ENCODE measurements at regions not wholly inside any gene's neighbourhood (a gene's known extent, or its start where the extent isn't known, plus 50 kb on each side); places are given as distances from the start of the nearest gene placed in this dataset.
"Not testable (repeated sequence)": the region's sequence is repeated elsewhere in the genome, so short reads cannot be mapped to it uniquely, and the experiment has no call there.

- no peaks in the 10 kb centered on the region for H3K9me3 ChIP-seq
- DNase-seq (ENCODE audit: extremely low spot score), result no peak
- H3K4me3 ChIP-seq, result no peak overlapping the region
- H3K4me1 ChIP-seq, result no peaks in the 10 kb centered on the region
- intact Hi-C loops (cut with DNase I), result no loop called here
- no peaks in the 10 kb centered on the region for H3K36me3 ChIP-seq
- TF ChIP-seq EP300 (IDR thresholded peaks at IDR 0.05) (no peak), POLR2A (IDR thresholded peaks at IDR 0.05; ENCODE audit: low read depth) (no peak), POLR2AphosphoS5 (IDR thresholded peaks at IDR 0.05) (no peak)
- TF ChIP-seq, protein P1, sequence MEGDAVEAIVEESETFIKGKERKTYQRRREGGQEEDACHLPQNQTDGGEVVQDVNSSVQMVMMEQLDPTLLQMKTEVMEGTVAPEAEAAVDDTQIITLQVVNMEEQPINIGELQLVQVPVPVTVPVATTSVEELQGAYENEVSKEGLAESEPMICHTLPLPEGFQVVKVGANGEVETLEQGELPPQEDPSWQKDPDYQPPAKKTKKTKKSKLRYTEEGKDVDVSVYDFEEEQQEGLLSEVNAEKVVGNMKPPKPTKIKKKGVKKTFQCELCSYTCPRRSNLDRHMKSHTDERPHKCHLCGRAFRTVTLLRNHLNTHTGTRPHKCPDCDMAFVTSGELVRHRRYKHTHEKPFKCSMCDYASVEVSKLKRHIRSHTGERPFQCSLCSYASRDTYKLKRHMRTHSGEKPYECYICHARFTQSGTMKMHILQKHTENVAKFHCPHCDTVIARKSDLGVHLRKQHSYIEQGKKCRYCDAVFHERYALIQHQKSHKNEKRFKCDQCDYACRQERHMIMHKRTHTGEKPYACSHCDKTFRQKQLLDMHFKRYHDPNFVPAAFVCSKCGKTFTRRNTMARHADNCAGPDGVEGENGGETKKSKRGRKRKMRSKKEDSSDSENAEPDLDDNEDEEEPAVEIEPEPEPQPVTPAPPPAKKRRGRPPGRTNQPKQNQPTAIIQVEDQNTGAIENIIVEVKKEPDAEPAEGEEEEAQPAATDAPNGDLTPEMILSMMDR (IDR thresholded peaks at IDR 0.05), result no peak
- 61% methylated on average over 1 of the region's 1 CpG for WGBS
- no peak overlapping the region for H3K27ac ChIP-seq (replicated peaks in 1 of 4)
- peaks cover 0 to 9% (median 0%) of the 10 kb centered on the region in 4 donors for H3K27me3 ChIP-seq
Measured at GRCh38 chr17:51425773-51426172, 165.4 kb downstream of the UTP18 start.

DNA sequence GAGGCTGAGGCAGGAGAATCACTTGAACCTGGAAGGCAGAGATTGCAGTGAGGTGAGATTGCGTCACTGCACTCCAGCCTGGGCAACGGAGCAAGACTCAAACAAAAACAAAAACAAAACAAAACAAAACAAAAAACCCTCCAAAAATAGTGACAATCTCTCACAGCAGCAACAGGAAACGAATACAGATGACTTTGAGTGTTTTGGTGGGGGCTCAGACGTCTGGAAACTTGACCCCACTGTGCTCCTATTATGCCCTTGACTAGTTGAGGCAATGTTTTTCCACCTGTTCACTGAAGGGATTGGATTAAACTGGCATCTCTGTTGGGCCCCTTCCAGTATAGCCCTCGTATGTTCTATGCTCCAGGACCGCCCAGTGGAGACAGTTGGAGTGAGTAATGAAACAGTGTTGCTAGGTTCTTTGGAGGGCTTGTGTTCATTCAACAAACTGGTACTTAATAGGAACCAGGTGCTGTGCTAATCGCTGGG, 167.0 kb downstream of the UTP18 start:
- DNase-seq (ENCODE audit: extremely low spot score), result peak; percentile 34
- no peaks in the 10 kb centered on the region for H3K36me3 ChIP-seq
- no peak overlapping the region for H3K4me3 ChIP-seq
- no peaks in the 10 kb centered on the region for H3K4me1 ChIP-seq
- H3K27ac ChIP-seq (replicated peaks in 1 of 4), result no peak overlapping the region
- 51% methylated on average over 7 of the region's 7 CpGs for WGBS
- H3K9me3 ChIP-seq, result no peaks in the 10 kb centered on the region
- H3K27me3 ChIP-seq, result peaks cover 0 to 4% (median 0%) of the 10 kb centered on the region in 4 donors
- no peak for TF ChIP-seq POLR2A (IDR thresholded peaks at IDR 0.05; ENCODE audit: low read depth)
- intact Hi-C loops (cut with DNase I), result no loop called here

GRCh38 chr17:51427856-51428255, 167.5 kb downstream of the UTP18 start:
- H3K4me3 ChIP-seq, result no peak overlapping the region
- intact Hi-C loops (cut with DNase I), result no loop called here
- no peaks in the 10 kb centered on the region for H3K36me3 ChIP-seq
- no peaks in the 10 kb centered on the region for H3K9me3 ChIP-seq
- no peaks in the 10 kb centered on the region for H3K4me1 ChIP-seq
- no peak for TF ChIP-seq POLR2AphosphoS5 (IDR thresholded peaks at IDR 0.05)
- TF ChIP-seq, protein P1 (IDR thresholded peaks at IDR 0.05), result no peak
- no peak for TF ChIP-seq EP300 (IDR thresholded peaks at IDR 0.05)
- TF ChIP-seq POLR2A (IDR thresholded peaks at IDR 0.05; ENCODE audit: low read depth), result no peak
- H3K27ac ChIP-seq (replicated peaks in 1 of 4), result no peak overlapping the region
- 36% methylated on average over 4 of the region's 4 CpGs for WGBS
- H3K27me3 ChIP-seq, result no peaks in the 10 kb centered on the region
- peak; percentile 50 for DNase-seq (ENCODE audit: extremely low spot score)

- TF ChIP-seq EP300 (IDR thresholded peaks at IDR 0.05) (no peak), POLR2AphosphoS5 (IDR thresholded peaks at IDR 0.05) (no peak), POLR2A (IDR thresholded peaks at IDR 0.05; ENCODE audit: low read depth) (no peak)
- TF ChIP-seq, protein P1 (IDR thresholded peaks at IDR 0.05), result no peak
- WGBS, result 87% methylated on average over 8 of the region's 8 CpGs
- no peaks in the 10 kb centered on the region for H3K9me3 ChIP-seq
- H3K4me3 ChIP-seq, result no peak overlapping the region
- H3K27me3 ChIP-seq, result no peaks in the 10 kb centered on the region
- intact Hi-C loops (cut with DNase I), result no loop called here
- no peaks in the 10 kb centered on the region for H3K36me3 ChIP-seq
- H3K27ac ChIP-seq (replicated peaks in 1 of 4), result no peak overlapping the region
- no peaks in the 10 kb centered on the region for H3K4me1 ChIP-seq
- DNase-seq (ENCODE audit: extremely low spot score), result peak; percentile 53
Measured at GRCh38 chr17:51428668-51429495, 168.5 kb downstream of the UTP18 start.

DNA sequence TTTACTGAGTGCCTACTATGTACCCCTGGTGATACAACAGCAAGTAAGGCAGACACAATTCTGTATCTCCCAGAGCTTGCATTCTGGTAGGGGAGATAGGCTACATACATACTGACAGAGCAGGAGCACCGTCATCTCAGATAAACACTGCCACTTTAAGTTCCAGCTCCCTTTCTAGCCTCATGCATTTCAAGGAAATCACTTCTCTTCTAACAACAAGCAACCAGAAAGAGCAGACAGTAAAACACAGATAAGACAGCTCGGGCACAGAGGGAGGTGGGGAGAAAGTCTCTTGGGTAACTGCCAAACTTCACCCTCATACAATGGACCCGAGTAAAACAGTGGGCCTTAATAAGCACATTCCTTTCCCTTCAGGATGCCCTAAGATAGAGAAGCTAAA, 169.6 kb downstream of the UTP18 start:
- peak; percentile 62 for DNase-seq (ENCODE audit: extremely low spot score)
- H3K27ac ChIP-seq (replicated peaks in 1 of 4); H3K9me3 ChIP-seq; H3K4me3 ChIP-seq; H3K36me3 ChIP-seq; H3K27me3 ChIP-seq; intact Hi-C loops (cut with DNase I); H3K4me1 ChIP-seq: not testable (repeated sequence)
- 72% methylated on average over 3 of the region's 3 CpGs for WGBS

Measured in esophagus muscularis mucosa (tissue), 4 donors.